ENCODE measurements at regions not wholly inside any gene's neighbourhood (a gene's known extent, or its start where the extent isn't known, plus 50 kb on each side); places are given as distances from the start of the nearest gene placed in this dataset.

- Histone ChIP-seq H3K27me3 (peaks cover 56% of the 10 kb centered on the region), H3K36me3 (no peaks in the 10 kb centered on the region), H3K4me3 (peak overlapping the region; percentile 56), H3K4me1 (peaks cover 26% of the 10 kb centered on the region), H3K27ac (no peak overlapping the region), H3K9me3 (no peaks in the 10 kb centered on the region)
- TF ChIP-seq CTCF (IDR thresholded peaks at IDR 0.05) (no peak), POLR2A (IDR thresholded peaks at IDR 0.05) (no peak), EP300 (IDR thresholded peaks at IDR 0.05) (no peak), POLR2AphosphoS5 (IDR thresholded peaks at IDR 0.05) (no peak)
- WGBS, result 0% methylated on average over 3 of the region's 80 CpGs
- peak in 1 of 2 donors; percentile 60 for DNase-seq (ENCODE audit: low spot score in 2 of 2)
Measured at GRCh38 chr12:94872971-94873733, 130.3 kb downstream of the NDUFA12 start.

- WGBS, result 18% methylated on average over 8 of the region's 8 CpGs
- Histone ChIP-seq H3K4me1 (peaks cover 26% of the 10 kb centered on the region), H3K9me3 (no peaks in the 10 kb centered on the region), H3K27me3 (peaks cover 51% of the 10 kb centered on the region), H3K4me3 (peak overlapping the region; percentile 56), H3K36me3 (no peaks in the 10 kb centered on the region), H3K27ac (no peak overlapping the region)
- no peak for DNase-seq (ENCODE audit: low spot score in 2 of 2)
- TF ChIP-seq CTCF (IDR thresholded peaks at IDR 0.05) (no peak), POLR2A (IDR thresholded peaks at IDR 0.05) (no peak), EP300 (IDR thresholded peaks at IDR 0.05) (no peak), POLR2AphosphoS5 (IDR thresholded peaks at IDR 0.05) (no peak)
Measured at GRCh38 chr12:94872671-94872970, 130.9 kb downstream of the NDUFA12 start.

GRCh38 chr12:94872007-94872653, 131.4 kb downstream of the NDUFA12 start:
- Histone ChIP-seq H3K9me3 (no peaks in the 10 kb centered on the region), H3K27me3 (peaks cover 50% of the 10 kb centered on the region), H3K4me3 (no peak overlapping the region), H3K27ac (no peak overlapping the region), H3K36me3 (no peaks in the 10 kb centered on the region), H3K4me1 (peaks cover 26% of the 10 kb centered on the region)
- TF ChIP-seq CTCF (IDR thresholded peaks at IDR 0.05), result no peak
- no peak for TF ChIP-seq EP300 (IDR thresholded peaks at IDR 0.05)
- TF ChIP-seq POLR2A (IDR thresholded peaks at IDR 0.05), result no peak
- TF ChIP-seq POLR2AphosphoS5 (IDR thresholded peaks at IDR 0.05), result no peak
- WGBS, result 61% methylated on average over 11 of the region's 11 CpGs
- DNase-seq (ENCODE audit: low spot score in 2 of 2), result no peak

- Histone ChIP-seq H3K4me1 (peaks cover 26% of the 10 kb centered on the region), H3K27me3 (peaks cover 50% of the 10 kb centered on the region), H3K36me3 (no peaks in the 10 kb centered on the region), H3K9me3 (no peaks in the 10 kb centered on the region), H3K27ac (no peak overlapping the region), H3K4me3 (no peak overlapping the region)
- DNase-seq (ENCODE audit: low spot score in 2 of 2), result no peak
- TF ChIP-seq POLR2AphosphoS5 (IDR thresholded peaks at IDR 0.05) (no peak), CTCF (IDR thresholded peaks at IDR 0.05) (no peak), EP300 (IDR thresholded peaks at IDR 0.05) (no peak), POLR2A (IDR thresholded peaks at IDR 0.05) (no peak)
- 69% methylated on average over 5 of the region's 5 CpGs for WGBS
Measured at GRCh38 chr12:94870511-94870910, 133.0 kb downstream of the NDUFA12 start.

DNA sequence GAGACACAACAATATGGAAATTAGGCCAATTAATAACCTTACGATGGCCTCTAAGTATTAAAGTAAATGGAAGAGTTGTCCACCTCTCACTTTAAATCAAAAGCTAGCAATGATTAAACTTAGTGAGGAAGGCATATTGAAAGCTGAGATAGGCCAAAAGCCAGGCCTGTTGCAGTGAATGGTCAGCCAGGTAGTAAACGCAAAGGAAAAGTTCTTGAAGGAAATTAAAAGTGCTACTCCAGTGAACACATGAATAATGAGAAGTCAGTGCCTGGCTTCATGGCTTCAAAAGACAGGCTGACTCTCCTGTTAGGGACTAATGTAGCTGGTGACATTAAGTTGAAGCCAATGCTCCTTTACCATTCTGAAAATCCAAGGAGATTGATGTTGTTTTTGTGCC, 135.3 kb downstream of the NDUFA12 start:
- no peak for DNase-seq (ENCODE audit: low spot score in 2 of 2)
- 95% methylated on average over 2 of the region's 2 CpGs for WGBS
- no peak overlapping the region for H3K4me3 ChIP-seq
- peaks cover 34% of the 10 kb centered on the region for H3K27me3 ChIP-seq
- H3K36me3 ChIP-seq, result no peaks in the 10 kb centered on the region
- no peak for TF ChIP-seq POLR2A (IDR thresholded peaks at IDR 0.05)
- no peak for TF ChIP-seq CTCF (IDR thresholded peaks at IDR 0.05)
- no peak for TF ChIP-seq POLR2AphosphoS5 (IDR thresholded peaks at IDR 0.05)
- H3K9me3 ChIP-seq, result no peaks in the 10 kb centered on the region
- peaks cover 12% of the 10 kb centered on the region for H3K4me1 ChIP-seq
- no peak overlapping the region for H3K27ac ChIP-seq

Data from suprapubic skin (tissue), 4 donors.